Spleen (tissue), 7 donors: ENCODE measurements at regions not wholly inside any gene's neighbourhood (a gene's known extent, or its start where the extent isn't known, plus 50 kb on each side); places are given as distances from the start of the nearest gene placed in this dataset.

Experiments
- POLR2A ChIP-seq, 3 donors: fragments of 450-650 bp; IDR thresholded peaks; one replicate each; pipeline ENCODE4 v1.5.1; 2017; ENCODE audit warnings: antibody characterized with exemption in 3 of 3, mild to moderate bottlenecking in 1 of 3
- POLR2AphosphoS5 ChIP-seq, 3 donors: sonication (generic); formaldehyde crosslinking; IDR thresholded peaks; one replicate each; pipeline ENCODE4 v1.5.1; 2017; ENCODE audit warnings: antibody characterized with exemption in 3 of 3
- TF ChIP-seq, protein P1 (sequence below), 11 experiments: fragments of 200-600 bp in 7 of 11; fragments of 450-650 bp in 4 of 11; sonication (generic) in 4 of 11; IDR thresholded peaks in 8 of 11; conservative IDR thresholded peaks in 3 of 11; 1 replicate in 7 of 11; 2 replicates in 4 of 11; pipeline versions ENCODE4 v1.4.0 to v1.8.0; 2016 to 2021; ENCODE audit warnings: antibody characterized with exemption in 11 of 11, inconsistent platforms in 4 of 11, mild to moderate bottlenecking in 1 of 11
- donor health status: DM: no; HTN: no; CAD: no; lungs with moderate emphysema.
- donor health status: DM: no; HTN: no; CAD: no.
- donor health status: DM: no; HTN: no; CAD: no.

- TF ChIP-seq, protein P1, sequence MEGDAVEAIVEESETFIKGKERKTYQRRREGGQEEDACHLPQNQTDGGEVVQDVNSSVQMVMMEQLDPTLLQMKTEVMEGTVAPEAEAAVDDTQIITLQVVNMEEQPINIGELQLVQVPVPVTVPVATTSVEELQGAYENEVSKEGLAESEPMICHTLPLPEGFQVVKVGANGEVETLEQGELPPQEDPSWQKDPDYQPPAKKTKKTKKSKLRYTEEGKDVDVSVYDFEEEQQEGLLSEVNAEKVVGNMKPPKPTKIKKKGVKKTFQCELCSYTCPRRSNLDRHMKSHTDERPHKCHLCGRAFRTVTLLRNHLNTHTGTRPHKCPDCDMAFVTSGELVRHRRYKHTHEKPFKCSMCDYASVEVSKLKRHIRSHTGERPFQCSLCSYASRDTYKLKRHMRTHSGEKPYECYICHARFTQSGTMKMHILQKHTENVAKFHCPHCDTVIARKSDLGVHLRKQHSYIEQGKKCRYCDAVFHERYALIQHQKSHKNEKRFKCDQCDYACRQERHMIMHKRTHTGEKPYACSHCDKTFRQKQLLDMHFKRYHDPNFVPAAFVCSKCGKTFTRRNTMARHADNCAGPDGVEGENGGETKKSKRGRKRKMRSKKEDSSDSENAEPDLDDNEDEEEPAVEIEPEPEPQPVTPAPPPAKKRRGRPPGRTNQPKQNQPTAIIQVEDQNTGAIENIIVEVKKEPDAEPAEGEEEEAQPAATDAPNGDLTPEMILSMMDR (IDR thresholded peaks at IDR 0.05 in 8 of 11, conservative IDR thresholded peaks at IDR 0.05 in 3 of 11) = no peak
- TF ChIP-seq POLR2A (IDR thresholded peaks at IDR 0.05) (no peak), POLR2AphosphoS5 (IDR thresholded peaks at IDR 0.05) (no peak)
These were observed 213.4 kb upstream of the ADAMTSL1 start for GRCh38 chr9:18260521-18260920.
